SH-SY5Y (cell line): ENCODE measurements at regions not wholly inside any gene's neighbourhood (a gene's known extent, or its start where the extent isn't known, plus 50 kb on each side); places are given as distances from the start of the nearest gene placed in this dataset.

Source experiments
- GATA2 ChIP-seq: IDR thresholded peaks from 2 replicates; pipeline ENCODE4 v1.6.1; 2011; ENCODE audit warnings: mild to moderate bottlenecking, low read depth, low read length
- GATA3 ChIP-seq: IDR thresholded peaks from 2 replicates; pipeline ENCODE4 v1.6.1; 2011; ENCODE audit warnings: low read depth, mild to moderate bottlenecking, low read length, moderate library complexity

GRCh38 chrX:25851141-25851540, 287.0 kb upstream of the MAGEB18 start:
- TF ChIP-seq GATA2 = 0 out of 2 replicates have a peak, but pooled peaks have one; percentile 13
- no peak for TF ChIP-seq GATA3
